Heart left ventricle (tissue), 16 donors: ENCODE measurements at regions not wholly inside any gene's neighbourhood (a gene's known extent, or its start where the extent isn't known, plus 50 kb on each side); places are given as distances from the start of the nearest gene placed in this dataset.
A peak's percentile ranks its signal among the peaks of the same experiment; 100 is the strongest.

Source experiments
- ATAC-seq, 4 donors: fragments of 200-7000 bp; cut with Tn5 transposase; one replicate each; pipeline ENCODE4 v1.9.1; 2020 to 2022; ENCODE audit warnings: moderate library complexity in 4 of 4, mild to moderate bottlenecking in 3 of 4, moderate number of reproducible peaks in 1 of 4
- DNase-seq, 5 donors: peaks; one replicate each; pipeline ENCODE4 v3.0.0-alpha.2; 2020
- H3K27ac ChIP-seq, 12 donors: fragments of 200-600 bp; sonication (generic) in 4 of 12; one replicate each; pipeline versions ENCODE4 v1.5.0 to v1.8.0; 2016 to 2022; ENCODE audit warnings: mild to moderate bottlenecking in 2 of 12
- H3K27me3 ChIP-seq, 9 donors: fragments of 200-600 bp; sonication (generic) in 2 of 9; one replicate each; pipeline versions ENCODE4 v1.5.1 to v1.8.0; 2016 to 2022; ENCODE audit warnings: mild to moderate bottlenecking in 3 of 9
- H3K36me3 ChIP-seq, 9 donors: fragments of 200-600 bp; sonication (generic) in 2 of 9; one replicate each; pipeline versions ENCODE4 v1.5.0 to v1.8.0; 2018 to 2022; ENCODE audit warnings: mild to moderate bottlenecking in 2 of 9
- H3K4me1 ChIP-seq, 12 donors: fragments of 200-600 bp; sonication (generic) in 4 of 12; one replicate each; pipeline versions ENCODE4 v1.5.0 to v1.8.0; 2016 to 2022; ENCODE audit warnings: mild to moderate bottlenecking in 3 of 12
- H3K4me3 ChIP-seq, 12 donors: fragments of 200-600 bp; sonication (generic) in 4 of 12; one replicate each; pipeline versions ENCODE4 v1.5.0 to v1.8.0; 2017 to 2022; ENCODE audit warnings: mild to moderate bottlenecking in 9 of 12, moderate library complexity in 4 of 12
- H3K9me3 ChIP-seq, 12 donors: fragments of 200-600 bp; sonication (generic) in 4 of 12; one replicate each; pipeline versions ENCODE4 v1.5.0 to v1.8.0; 2016 to 2022; ENCODE audit warnings: mild to moderate bottlenecking in 1 of 12
- POLR2A ChIP-seq, 2 donors: fragments of 450-650 bp; IDR thresholded peaks; one replicate each; pipeline ENCODE4 v1.6.1; 2017; ENCODE audit warnings: antibody characterized with exemption in 2 of 2, mild to moderate bottlenecking in 2 of 2, moderate library complexity in 2 of 2
- WGBS, 4 donors: extraction: QIAGEN DNeasy Blood & Tissue Kit in 2 of 4; methylation state at CpG; one replicate each; pipeline versions ENCODE4 v1.1.5 to v1.1.7; 2013 to 2018; 5-methylcytosine and 5-hydroxymethylcytosine counted together
- intact Hi-C, 10 donors: fragments of 100-400 bp; cut with DNase I; formaldehyde crosslinking; loops; one replicate each; pipeline versions ENCODE4 v1.11.1 to v1.14.2; 2022
- TF ChIP-seq, protein P1 (sequence below), 12 donors: fragments of 200-600 bp; sonication (generic) in 4 of 12; IDR thresholded peaks; one replicate each; pipeline versions ENCODE4 v1.5.0 to v1.8.0; 2018 to 2022; ENCODE audit warnings: antibody characterized with exemption in 12 of 12, mild to moderate bottlenecking in 5 of 12
- donor health status: ischemic (EF 13 %, LVEDD 7.1; RV severe dilation, severe dysfunction).
- donor health status: healthy with polysubstance abuse.
- donor health status: DM: no; HTN: yes; CAD: no.
- donor health status: DM: no; HTN: no; CAD: no.
- donor health status: ischemic (EF 25% LVEDD 6.9; RV normal size, moderate dysfunction).
- donor health status: ischemic (EF 25% LVEDD 5.7; RV mildly dilated, moderate dysfunction).
- donor health status: healthy.
- donor health status: DM: yes; HTN: yes; CAD: no.
- donor health status: ischemic (EF 35%, LVEDD 5.7; RV mildly dilated, moderate dysfunction).
- donor health status: nonischemic (EF 11% LVEDD 7.7; RV severe dilation, severe dysfunction).
- donor health status: DM: yes; HTN: yes; CAD: no.
- donor health status: PGD.
- donor health status: ischemic (EF 29% LVEDD 5.4; RV normal size, mild dysfunction).
- donor health status: nonischemic (EF 23%, LVEDD 6.1; RV moderate dilation, normal function).

DNA sequence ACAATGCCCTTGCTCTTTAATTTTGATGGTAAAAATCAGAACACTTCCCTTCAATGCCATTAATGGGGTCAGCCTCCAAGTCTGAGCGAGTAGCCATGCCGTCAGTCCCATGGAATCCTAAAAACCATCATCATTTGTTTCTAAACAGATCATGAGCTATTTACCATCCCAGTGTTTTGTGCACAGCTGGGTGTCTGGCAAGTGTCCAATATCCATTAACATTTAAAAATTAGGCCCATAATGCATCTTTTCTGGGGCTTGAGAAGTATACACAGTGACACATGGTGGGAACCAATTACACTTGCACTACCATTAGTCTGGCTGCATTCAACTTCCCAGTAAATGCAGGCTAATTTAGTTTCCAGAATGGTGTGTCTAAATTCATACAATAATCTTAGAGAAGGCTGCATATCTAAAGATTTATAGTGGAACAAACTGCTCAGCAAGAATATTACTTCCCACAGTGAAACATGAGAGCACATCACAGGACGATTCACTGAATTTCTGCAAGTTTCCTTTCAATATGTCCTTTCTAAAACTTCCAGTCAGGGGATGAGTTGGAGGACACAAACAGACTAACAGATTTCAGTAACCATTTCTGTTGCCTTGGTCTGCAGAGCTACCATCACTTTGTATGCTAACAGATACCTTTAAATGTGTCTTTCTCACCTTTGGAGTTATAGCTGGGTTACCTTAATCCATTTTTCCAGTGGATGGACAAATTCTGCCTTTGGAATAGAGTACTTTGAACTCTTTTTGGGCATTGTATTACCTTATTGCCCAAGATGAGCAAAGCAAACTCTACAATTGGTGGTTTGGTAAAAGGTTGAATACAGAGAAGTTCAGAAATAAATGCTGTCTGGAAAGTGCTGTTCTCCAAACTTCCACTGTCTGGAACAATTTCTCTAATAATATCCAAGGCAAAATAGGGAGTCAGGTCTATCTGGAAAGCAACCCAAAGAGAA, 258.0 kb downstream of the PTBP2 start:
- WGBS, 4 donors: 64 to 76% (median 69%) methylated on average over 3 of the region's 3 CpGs
- H3K4me3 ChIP-seq: no peak overlapping the region
- H3K36me3 ChIP-seq: no peaks in the 10 kb centered on the region
- DNase-seq: no peak
- TF ChIP-seq, protein P1, sequence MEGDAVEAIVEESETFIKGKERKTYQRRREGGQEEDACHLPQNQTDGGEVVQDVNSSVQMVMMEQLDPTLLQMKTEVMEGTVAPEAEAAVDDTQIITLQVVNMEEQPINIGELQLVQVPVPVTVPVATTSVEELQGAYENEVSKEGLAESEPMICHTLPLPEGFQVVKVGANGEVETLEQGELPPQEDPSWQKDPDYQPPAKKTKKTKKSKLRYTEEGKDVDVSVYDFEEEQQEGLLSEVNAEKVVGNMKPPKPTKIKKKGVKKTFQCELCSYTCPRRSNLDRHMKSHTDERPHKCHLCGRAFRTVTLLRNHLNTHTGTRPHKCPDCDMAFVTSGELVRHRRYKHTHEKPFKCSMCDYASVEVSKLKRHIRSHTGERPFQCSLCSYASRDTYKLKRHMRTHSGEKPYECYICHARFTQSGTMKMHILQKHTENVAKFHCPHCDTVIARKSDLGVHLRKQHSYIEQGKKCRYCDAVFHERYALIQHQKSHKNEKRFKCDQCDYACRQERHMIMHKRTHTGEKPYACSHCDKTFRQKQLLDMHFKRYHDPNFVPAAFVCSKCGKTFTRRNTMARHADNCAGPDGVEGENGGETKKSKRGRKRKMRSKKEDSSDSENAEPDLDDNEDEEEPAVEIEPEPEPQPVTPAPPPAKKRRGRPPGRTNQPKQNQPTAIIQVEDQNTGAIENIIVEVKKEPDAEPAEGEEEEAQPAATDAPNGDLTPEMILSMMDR (IDR thresholded peaks at IDR 0.05): no peak
- TF ChIP-seq POLR2A (IDR thresholded peaks at IDR 0.05): no peak
- H3K27me3 ChIP-seq: no peaks in the 10 kb centered on the region
- H3K27ac ChIP-seq: no peak overlapping the region
- intact Hi-C loops: loop anchor here in 1 of 10 donors (5.0 kb wide), 1 partner anchor 1083 kb away; no protein-coding TSS in a partner anchor
- no peaks in the 10 kb centered on the region for H3K9me3 ChIP-seq
- H3K4me1 ChIP-seq: no peaks in the 10 kb centered on the region
- peak in 1 of 4 donors; percentile 78 for ATAC-seq

GRCh38 chr1:96980448-96980847, 258.9 kb downstream of the PTBP2 start:
- 55 to 73% (median 68%) methylated on average over 2 of the region's 2 CpGs for WGBS, 4 donors
- DNase-seq (no peak), ATAC-seq (no peak)
- Histone ChIP-seq H3K4me3 (no peak overlapping the region), H3K36me3 (no peaks in the 10 kb centered on the region), H3K9me3 (no peaks in the 10 kb centered on the region), H3K4me1 (no peaks in the 10 kb centered on the region), H3K27ac (no peak overlapping the region), H3K27me3 (no peaks in the 10 kb centered on the region)
- TF ChIP-seq, protein P1 (IDR thresholded peaks at IDR 0.05): no peak
- no peak for TF ChIP-seq POLR2A (IDR thresholded peaks at IDR 0.05)
- intact Hi-C loops: loop anchor here in 1 of 10 donors (5.0 kb wide), 1 partner anchor 1082 kb away; no protein-coding TSS in a partner anchor

DNA sequence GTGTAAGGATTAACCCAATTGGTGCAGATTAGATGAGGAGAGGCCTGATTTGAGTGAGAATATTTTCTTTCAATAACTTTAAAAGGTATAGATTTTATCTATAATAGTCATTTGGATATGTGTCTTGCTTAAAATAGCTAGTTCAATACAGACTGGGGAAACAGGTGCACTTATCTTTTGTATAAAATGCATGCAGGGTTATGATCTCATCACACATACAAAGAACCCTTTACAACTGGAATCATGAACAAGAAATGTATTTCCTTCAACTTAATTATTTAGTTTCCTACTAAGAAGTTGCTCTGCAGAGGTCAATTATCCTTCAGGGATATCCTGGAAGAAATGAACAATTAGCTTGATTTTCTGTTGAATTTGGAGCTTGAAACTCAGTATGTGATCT, 259.6 kb downstream of the PTBP2 start:
- intact Hi-C loops: loop anchor here in 1 of 10 donors (5.0 kb wide), 1 partner anchor 1081 kb away; no protein-coding TSS in a partner anchor
- Histone ChIP-seq H3K27ac (no peak overlapping the region), H3K4me3 (no peak overlapping the region), H3K9me3 (no peaks in the 10 kb centered on the region), H3K27me3 (no peaks in the 10 kb centered on the region), H3K36me3 (no peaks in the 10 kb centered on the region), H3K4me1 (no peaks in the 10 kb centered on the region)
- TF ChIP-seq, protein P1 (IDR thresholded peaks at IDR 0.05): no peak
- TF ChIP-seq POLR2A (IDR thresholded peaks at IDR 0.05): no peak
- no peak for DNase-seq
- ATAC-seq: no peak

DNA sequence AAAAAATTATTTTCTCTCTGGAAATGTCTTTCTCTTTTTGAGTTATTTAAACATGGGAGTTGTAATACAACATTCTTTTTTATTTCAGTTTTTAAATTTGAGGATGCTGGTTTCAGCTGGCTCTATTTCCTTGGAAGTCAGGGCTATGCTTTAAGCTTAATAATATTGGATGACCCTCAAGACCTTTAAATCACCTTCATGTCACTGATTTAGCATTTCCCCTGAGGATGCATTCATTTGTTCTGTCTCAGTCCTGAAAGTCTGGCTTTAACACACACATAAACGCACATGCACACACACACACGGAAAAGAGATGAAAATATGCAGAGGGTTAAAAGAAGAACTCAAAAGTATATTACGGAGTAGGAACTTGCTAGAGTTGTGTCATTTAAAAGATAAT, 260.5 kb downstream of the PTBP2 start:
- Histone ChIP-seq H3K4me3 (no peak overlapping the region), H3K9me3 (no peaks in the 10 kb centered on the region), H3K36me3 (no peaks in the 10 kb centered on the region), H3K4me1 (no peaks in the 10 kb centered on the region), H3K27ac (no peak overlapping the region), H3K27me3 (no peaks in the 10 kb centered on the region)
- WGBS, 4 donors: 79 to 86% (median 82%) methylated on average over 3 of the region's 3 CpGs
- no peak for TF ChIP-seq POLR2A (IDR thresholded peaks at IDR 0.05)
- TF ChIP-seq, protein P1 (IDR thresholded peaks at IDR 0.05): no peak
- no peak for ATAC-seq
- no peak for DNase-seq
- intact Hi-C loops: loop anchor here in 1 of 10 donors (5.0 kb wide), 1 partner anchor 1080 kb away; no protein-coding TSS in a partner anchor
